ENCODE measurements at regions not wholly inside any gene's neighbourhood (a gene's known extent, or its start where the extent isn't known, plus 50 kb on each side); places are given as distances from the start of the nearest gene placed in this dataset.
A peak's percentile ranks its signal among the peaks of the same experiment; 100 is the strongest.

GRCh38 chr14:71741241-71741640, 191.0 kb upstream of the RGS6 start:
- no peak for DNase-seq (ENCODE audit: low read depth)
- TF ChIP-seq CTCF (IDR thresholded peaks at IDR 0.05; ENCODE audit: control insufficient read depth, extremely low read depth, insufficient read depth), result no peak
- no peak overlapping the region for H3K4me3 ChIP-seq (ENCODE audit: low read depth, low read length)

DNA sequence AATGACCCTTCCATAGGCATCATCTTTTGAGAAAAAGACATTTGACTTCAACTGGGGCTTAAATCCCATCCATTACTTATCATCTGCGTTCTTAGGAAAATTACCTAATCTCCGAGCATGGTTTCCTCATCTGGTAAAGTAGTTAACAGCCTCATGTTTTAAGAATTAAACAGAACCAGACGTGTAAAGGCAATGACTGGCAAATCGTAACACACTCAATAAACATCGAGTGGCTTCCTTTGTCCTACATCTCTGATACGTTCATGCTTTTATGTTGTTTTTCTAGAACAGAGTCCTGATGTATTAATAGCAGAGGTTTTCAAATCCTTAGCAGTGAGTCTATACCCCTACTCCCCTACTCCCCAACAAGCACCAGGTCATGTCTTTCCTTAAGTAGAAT, 189.7 kb upstream of the RGS6 start:
- DNase-seq (ENCODE audit: low read depth), result no peak
- no peak for TF ChIP-seq CTCF (IDR thresholded peaks at IDR 0.05; ENCODE audit: control insufficient read depth, extremely low read depth, insufficient read depth)
- no peak overlapping the region for H3K4me3 ChIP-seq (ENCODE audit: low read depth, low read length)

- peak; percentile 71 for DNase-seq (ENCODE audit: low read depth)
- TF ChIP-seq CTCF (IDR thresholded peaks at IDR 0.05; ENCODE audit: control insufficient read depth, extremely low read depth, insufficient read depth), result no peak
- H3K4me3 ChIP-seq (ENCODE audit: low read depth, low read length), result no peak overlapping the region
Observed at GRCh38 chr14:71745072-71745471, 187.2 kb upstream of the RGS6 start.

DNA sequence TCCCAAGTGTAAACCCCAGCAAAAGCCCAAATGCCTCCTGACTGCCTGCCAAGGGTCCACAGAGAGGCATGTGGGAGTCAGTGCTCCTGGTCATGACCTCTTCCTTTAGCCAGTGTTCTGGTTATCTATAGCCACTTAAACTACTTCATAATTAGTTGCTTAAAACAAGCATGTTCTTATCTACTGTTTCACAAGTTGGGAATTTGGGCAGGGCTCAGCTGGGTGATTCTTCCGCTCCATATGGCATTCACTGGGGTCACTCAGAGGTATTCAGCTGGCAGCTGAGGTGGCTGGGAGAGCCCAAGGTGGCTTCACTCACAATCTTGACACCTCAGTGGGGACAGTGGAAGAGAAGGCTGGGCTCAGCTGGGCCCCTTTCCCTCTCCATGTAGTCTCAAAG, 184.0 kb upstream of the RGS6 start:
- TF ChIP-seq CTCF (IDR thresholded peaks at IDR 0.05; ENCODE audit: control insufficient read depth, extremely low read depth, insufficient read depth), result no peak
- no peak overlapping the region for H3K4me3 ChIP-seq (ENCODE audit: low read depth, low read length)
- no peak for DNase-seq (ENCODE audit: low read depth)

DNA sequence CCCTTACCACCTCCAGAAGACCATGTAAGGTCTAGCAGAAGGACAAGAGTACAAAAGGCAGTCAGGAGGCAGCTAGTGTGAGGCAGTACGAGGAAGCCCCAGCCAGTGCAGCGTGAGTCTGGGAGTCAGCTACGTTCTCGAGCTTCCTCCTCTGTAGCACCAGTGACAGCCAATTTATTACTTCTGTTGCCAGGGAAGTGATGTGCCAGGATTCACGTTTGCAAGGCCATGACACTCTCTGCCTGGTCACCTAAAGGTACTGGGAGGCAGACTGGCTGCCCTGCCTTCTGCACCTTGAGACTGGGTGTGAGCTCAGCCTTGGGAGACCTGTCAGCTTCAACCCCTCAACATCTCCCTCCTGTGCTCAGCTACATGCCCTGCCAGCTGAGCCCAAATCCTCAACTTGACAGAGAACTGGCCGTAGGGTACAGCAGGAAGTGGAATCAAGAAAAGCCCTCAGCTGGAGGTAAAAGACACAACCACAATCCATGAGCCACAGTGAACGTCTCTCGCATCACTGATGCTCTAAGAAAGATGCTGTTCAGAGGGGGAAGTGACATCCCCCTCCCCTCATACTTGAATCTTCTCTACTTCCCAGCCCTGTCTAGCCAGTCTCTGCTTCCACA, 182.5 kb upstream of the RGS6 start:
- no peak for TF ChIP-seq CTCF (IDR thresholded peaks at IDR 0.05; ENCODE audit: control insufficient read depth, extremely low read depth, insufficient read depth)
- DNase-seq (ENCODE audit: low read depth), result no peak
- H3K4me3 ChIP-seq (ENCODE audit: low read depth, low read length), result no peak overlapping the region

GRCh38 chr14:71751264-71751663, 181.0 kb upstream of the RGS6 start:
- no peak for DNase-seq (ENCODE audit: low read depth)

More at GRCh38 chr14:71751264-71751663, 181.0 kb upstream of the RGS6 start:
- H3K4me3 ChIP-seq (ENCODE audit: low read depth, low read length), result no peak overlapping the region
- no peak for TF ChIP-seq CTCF (IDR thresholded peaks at IDR 0.05; ENCODE audit: control insufficient read depth, extremely low read depth, insufficient read depth)

Measured in LNCaP clone FGC (cell line).